Embryonic facial prominence (tissue), 1 donor: ENCODE measurements at regions not wholly inside any gene's neighbourhood (a gene's known extent, or its start where the extent isn't known, plus 50 kb on each side); places are given as distances from the start of the nearest gene placed in this dataset.

Experiments used
- DNase-seq: peaks from one replicate; pipeline ENCODE4 v3.0.0-alpha.2; 2016; ENCODE audit errors: extremely low spot score

DNA sequence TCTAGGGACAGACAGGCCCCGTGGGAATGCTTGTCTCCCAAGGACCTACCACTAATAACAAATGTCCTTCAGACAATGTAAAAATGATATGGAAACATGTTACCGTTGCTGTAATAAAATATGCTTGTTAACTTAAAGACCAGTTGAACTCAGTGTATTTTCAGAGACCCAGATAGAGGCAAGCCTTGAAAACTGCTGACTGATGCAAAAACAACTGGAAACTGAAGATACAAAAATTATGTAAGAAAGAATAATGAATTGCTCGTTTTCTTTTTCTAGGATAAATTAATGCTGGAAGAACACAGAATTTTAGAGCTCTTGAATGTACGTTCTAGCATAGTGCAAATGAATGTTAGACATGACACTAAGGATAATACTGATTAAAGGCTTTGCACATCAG, 311.5 kb upstream of the MAN1A1 start:
- DNase-seq: no peak

DNA sequence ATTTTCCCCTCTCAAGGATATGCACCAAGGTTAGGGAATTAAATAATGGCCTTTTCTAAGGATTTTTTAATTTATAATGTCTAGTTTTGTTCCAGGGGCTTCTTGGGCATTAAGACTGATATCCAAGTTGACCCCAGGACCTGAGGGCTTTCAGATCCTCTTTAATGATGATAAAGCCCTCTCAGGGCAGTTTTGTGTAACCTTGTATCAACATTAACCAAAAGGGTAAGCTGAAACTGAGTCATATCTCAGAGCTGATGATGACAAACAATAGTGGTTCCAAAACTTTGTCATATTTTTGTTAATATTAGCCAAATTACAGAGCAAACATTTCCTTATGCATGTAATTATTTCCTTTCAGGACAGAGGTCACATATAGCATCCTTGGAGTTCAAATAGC, 309.4 kb upstream of the MAN1A1 start:
- no peak for DNase-seq

DNA sequence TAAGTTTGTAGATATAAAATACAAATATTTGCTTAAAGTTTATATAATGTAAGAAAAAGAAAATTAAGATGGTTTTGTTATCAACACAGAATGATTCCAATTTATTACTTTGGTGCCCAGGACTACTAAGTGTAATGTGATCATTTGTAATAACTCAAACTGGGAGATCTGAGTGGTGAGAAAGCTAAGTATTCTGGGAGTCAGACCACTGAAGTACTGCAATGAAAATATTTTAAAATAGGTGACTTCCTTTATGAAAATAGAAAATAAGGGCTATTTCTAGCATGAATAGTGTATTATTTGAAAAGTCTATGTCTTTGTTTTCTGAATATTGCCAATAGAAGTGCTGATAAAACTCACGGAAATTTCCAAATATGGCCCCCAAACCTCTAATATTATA, 305.6 kb upstream of the MAN1A1 start:
- no peak for DNase-seq

DNA sequence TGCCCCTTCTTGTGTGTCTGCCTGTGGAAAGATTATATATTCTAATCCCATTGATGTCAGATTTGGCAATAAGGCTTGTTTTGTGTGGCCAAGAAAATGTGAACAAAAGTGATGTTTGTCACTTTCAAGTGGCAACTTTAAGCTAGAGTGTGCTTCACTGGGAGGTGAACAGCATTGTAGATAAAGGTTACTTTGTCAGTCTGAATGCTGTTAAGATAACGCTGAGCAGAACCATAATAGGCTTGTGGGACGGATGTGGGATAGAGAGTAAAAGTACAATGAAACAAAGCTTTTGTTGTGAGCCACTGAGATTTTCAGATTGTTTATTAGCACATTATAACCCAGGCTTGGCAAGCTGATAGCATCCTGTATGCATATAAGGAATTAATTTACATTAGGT, 303.8 kb upstream of the MAN1A1 start:
- DNase-seq: no peak

DNA sequence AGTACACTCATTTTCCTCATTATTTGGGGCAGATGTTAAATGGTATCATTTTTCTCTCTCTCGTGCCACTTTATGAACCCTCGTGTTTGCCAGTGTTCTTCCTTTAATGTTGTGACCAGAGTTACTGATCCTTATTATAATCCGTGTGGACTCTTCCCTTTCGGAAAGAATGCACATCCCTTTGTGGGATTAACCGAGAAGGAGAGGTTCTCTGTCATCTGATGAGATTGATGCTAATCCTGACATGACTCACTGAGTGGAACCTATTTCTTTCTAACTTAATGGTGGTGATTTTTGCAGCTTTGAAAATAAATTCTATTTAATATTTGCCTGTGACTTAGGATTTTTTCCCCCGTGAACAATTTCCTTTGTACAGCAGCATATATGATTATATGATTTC, 300.0 kb upstream of the MAN1A1 start:
- DNase-seq: no peak

DNA sequence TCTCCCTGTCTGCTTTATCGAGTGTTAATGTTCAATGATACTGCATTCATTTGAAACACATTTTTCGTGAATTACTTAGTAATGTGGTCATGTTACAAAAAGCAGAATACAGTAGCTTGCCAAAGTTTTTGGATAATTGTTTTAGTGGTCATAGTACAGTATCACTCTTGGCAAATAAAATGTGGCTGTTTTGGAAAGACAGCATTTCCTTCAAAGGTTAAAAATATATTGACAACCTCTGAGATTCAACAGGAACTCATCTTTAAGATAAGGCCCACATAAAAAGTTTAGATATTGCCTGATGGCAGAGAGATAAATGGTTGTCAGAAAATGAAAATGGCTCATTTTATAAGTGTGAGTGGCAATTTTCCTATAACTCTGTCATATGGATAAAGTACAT, 297.7 kb upstream of the MAN1A1 start:
- DNase-seq: no peak

DNA sequence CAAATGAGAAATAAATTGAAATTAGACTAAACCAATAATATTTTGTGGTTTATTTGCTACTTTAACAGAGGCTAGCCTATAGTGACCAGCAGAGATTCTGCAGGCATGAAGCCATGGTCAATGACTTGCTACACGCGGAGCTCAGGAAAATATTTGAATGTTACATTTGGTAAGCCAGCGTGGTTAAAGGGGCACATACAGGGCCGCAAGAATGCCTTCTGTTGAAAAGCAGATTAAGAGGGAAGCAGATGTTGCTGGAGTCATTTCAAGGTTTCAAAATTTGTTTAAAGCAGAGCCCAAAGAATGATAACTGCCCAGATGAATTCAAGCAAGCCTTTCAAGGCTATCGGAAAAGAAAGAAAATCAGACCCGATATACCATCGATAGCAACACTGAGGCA, 294.3 kb upstream of the MAN1A1 start:
- DNase-seq: no peak

DNA sequence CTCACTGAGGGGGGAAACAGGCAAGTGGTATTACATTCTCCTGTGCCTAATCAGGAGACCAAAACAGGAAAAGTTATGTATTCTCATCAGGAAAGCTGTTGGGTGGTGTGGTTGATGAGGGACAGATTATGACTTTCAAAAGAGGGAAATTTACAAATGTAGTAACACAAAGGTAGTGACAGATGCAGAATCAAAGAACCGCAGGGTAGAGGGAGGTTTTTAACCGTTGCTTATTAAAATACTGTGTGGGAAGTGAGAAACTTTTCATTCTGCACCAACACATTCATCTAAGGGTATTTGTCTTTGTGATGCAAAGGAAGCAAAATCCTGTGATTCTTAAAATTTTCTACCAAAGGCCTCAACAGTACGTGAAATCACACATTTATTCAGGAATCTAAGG, 288.2 kb upstream of the MAN1A1 start:
- no peak for DNase-seq

DNA sequence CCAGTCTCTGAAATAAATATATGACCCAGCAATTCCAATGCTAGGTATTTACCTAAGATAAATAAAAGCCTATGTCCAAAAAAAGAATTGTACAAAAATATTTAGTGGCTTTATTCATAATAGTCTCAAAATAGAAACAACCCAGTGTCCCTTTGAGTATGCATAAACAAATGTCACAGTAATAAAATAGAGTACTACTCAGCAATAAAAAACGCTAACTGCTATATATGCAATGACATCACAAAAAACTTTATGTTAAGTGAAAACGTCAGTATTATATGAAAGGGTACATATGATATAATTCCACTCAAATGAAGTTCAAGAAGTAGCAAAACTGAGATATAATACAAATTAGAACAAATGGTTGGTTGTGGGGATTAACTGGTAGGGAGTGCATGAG, 286.5 kb upstream of the MAN1A1 start:
- no peak for DNase-seq

DNA sequence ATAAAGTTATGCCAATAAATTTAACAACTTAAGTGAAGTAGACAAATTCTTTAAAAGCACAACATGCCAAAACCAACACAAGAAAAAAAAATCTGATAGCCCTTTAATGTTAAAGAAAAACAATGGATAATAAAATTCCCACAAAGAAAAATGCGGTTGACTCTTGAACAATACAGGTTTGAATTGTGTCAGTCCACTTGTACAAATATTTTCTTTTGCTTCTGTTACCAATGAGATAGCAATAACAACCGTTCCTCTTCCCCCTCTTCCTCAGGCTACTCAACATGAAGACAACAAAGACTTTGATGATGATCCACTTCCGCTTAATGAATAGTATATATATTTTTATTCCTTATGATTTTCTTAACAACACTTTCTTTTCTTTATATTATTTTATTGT, 283.9 kb upstream of the MAN1A1 start:
- no peak for DNase-seq

DNA sequence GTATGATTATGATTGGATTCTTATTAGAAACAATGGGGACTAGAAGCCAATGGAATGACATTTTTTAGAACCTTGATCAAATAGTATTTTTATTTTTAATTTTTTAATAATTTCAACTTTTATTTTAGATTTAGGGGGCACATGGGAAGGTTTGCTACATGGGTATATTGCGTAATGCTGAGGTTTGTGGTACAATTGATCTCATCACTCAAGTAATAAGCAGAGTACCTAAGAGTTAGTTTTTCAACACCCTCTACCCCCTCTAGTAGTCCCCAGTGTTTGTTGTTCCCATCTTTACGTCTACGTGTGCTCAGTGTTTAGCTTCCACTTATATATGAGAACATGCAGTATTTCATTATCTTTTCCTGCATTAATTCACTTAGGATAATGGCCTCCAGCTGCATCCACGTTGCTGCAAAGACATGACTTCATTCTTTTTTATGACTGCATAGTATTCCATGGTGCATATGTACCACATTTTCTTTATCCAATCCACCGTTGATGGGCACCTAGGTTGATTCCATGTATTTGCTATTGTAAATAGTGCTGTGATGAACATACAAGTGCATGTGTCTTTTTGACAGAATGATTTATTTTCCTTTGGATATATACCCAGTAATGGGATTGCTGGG, 281.1 kb upstream of the MAN1A1 start:
- DNase-seq: no peak

DNA sequence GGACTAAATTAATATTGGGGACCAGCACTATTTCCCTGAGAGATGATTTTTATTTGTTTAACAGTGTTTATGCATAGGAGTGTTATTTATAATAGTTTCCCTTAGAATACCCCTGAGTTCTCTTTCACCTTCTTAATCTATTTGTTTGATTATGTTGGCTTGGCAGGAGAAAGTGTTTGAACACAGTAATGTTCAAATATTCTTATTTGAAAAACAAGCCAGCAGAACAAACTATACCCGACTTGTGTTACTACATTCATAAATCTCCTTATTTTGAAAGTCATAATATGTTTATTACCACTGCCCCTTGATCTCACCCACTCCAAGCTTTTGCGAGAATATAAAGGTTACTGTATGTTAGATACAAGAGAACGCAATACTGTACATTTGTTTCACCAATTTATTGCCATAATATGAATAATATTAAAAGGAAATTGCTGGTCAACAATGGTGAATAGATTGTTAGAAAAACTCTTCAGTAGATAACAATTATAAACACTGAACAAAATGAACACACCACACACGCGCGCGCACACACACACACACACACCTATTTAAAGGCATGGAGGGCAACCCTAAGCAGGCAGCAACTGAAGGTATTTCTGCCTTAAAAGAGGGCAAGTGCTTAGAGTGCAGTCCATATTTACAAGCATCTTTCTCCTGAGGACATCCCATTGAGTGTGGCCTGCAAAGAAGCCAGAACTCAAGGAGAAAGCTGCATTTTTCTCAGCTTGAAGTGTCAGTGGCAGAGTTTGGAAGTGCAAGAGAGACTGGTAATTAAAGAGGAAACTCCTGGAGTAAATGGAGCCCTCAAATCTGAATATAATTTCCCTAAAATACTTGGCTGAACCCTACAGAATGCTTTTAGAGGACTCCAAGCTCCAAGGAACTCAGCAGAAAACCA, 279.4 kb upstream of the MAN1A1 start:
- DNase-seq: no peak

DNA sequence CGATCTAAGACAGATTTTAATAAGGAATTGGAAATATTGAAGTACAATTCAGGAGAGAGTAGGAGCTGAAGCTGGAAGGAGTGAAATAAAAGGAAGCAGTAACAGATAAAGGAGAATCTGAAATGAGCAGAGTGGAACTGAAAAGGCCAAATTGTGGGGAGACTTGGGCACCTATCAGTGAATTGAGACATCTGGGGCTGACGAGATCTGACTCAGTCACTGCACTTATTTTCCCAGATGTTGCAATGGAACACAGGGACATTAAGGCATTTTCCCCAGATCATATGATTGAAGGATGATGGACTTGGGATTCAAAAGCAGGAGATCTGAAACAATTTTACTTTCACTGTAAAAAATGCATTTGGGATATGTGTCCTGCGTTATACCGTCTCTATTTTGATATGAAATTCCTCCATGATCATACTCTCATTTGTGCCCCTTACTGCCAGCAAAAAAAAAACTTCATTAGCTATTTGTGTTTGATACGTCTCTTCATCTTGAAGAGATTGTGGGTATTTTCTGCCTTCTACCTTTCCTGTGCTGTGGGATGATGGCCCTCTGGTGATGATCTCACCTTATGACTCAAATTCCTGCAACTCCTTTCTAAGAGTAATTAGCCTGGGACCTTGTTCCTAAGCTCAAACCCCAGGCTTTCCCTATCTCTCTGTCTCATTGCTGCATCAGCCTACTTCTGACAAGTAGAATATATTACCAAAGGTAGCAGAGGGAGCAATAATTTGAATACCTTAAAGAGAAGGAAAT, 278.5 kb upstream of the MAN1A1 start:
- no peak for DNase-seq

DNA sequence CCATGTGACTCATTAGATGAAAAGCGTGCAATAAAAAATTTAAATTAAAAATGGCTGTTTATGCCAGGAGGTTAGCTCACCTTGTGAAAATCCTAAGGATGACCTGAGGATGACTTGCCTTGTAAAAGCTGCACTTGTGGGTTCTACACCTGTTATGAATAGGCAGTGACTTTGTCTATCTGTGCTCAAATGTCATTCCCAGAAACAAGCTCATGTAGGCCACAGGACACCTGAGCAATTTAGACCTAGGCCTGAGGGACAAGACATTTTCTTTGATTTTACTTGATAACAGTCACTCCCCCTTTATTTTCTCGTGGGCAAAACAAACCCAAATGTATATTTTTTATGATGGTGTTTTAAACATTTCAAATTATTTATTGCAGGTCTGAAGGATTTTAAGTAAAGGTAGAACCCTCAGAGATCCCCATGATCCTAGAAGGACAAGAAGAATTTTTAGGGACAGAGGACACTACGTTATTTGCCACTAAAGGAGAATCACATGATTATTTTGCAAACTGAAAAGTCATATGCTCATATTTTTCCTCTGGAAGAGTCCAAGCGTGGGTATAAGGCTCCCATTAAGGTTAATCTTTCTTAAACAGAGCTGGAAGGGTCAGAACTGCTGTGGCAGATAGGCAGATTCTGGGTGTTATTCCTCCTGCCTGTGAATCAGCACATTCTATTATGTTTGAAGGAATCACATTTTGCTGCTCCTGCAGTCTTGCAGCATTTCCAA, 277.5 kb upstream of the MAN1A1 start:
- no peak for DNase-seq

DNA sequence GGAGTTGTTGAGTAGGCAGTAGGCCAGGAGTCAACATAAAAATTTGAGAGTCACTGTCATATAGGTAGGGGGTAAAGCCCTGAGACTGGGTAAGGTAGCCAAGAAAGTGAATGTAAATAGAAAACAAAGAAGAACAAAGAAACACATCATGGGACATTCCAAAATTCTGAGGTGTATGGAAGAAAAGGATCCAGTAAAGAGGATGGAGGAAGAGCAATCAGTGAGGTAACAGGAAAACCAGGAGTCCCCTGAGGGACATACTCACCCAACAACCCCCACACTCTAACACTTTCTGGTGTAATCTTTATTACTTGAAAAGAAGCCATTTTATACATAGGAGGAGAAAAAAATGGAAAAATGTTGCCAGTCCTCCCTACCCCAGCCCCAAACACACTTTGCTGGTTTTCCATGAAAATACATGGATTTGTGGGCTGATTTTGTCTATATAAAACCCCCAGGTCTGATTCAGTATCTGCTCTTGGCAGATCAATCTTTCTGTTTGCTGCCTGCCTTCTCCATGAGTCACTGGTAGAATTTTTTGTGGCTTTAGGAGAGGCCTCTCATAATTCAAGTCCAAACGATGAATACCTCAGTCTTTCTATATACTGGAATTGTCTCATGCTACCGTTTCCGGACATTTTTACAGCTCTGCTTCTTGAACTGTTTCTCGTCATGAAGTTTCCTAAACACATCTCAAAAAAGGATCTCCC, 271.4 kb upstream of the MAN1A1 start:
- DNase-seq: no peak

DNA sequence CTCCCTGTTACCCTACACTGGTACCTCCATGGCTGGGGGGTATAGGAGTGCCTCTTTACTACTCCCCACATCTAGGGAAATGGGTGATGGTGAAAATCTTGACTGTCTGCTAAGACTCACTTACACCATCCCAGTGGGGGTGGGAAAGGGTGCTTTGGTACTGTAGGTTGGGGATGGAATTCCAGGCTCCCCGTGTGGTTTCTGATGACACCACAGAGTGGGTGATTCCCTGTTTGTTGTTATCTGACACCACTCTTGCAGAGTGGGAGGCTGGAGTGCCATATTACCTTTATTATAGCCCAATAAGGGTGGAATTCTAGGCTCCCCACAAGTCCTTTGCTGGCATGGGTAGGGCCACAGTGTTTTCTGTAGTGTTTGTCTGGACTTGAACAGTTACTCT, 264.6 kb upstream of the MAN1A1 start:
- DNase-seq: no peak

DNA sequence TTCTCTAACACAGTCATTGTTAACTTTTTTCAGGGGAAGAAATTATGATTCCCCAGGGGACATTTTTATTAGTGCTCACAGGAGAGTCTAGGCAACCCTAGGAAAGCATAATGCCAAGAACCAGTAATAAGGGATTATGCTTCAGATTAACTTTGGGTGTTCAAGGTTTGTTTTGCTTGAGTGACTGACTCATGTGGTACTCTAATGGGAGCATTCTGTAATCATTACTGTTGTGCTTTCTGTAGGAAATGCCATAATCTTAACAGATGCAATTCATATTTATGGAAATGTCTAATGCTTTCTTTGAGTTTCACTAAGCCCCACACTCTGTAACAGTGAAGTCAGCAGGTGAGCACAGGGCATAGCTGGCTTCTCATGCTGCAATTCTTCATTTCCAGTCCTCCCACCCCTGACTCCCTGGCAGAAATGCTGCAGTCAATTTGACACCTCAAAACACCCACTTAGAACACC, 263.4 kb upstream of the MAN1A1 start:
- no peak for DNase-seq

DNA sequence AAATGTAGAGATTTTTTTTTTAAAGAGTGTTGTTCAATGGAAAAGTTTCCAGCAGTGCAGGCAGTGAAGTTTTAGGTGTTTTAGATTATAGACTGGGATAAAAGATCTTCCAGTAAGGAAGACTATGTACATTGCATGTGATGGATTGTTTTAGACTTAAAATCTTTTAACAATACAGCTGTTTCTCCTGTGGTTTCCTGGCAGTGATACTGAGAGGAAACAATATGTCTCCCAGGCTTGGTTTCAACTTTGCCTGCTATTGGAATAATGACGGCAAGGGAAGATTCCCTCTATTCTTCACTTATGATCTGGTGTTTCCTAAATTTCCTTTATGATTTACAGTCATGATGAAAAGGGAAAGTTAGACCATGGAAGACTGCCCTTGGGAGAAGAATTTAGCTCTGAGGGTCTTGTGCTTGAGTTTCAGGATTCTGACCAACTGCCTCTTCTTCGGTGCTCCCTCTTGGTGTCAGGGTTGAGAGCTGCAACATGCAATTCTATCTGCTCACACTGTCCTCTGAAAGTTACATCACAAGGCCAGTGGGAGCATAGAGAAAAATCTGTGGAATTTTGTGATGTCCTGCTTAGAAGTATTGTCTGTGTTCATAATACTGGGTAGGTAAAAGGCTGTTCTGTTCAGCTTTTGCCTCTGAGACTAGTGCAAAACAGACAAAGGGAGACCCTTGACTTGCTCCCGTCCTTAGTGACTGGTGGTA, 262.8 kb upstream of the MAN1A1 start:
- no peak for DNase-seq

DNA sequence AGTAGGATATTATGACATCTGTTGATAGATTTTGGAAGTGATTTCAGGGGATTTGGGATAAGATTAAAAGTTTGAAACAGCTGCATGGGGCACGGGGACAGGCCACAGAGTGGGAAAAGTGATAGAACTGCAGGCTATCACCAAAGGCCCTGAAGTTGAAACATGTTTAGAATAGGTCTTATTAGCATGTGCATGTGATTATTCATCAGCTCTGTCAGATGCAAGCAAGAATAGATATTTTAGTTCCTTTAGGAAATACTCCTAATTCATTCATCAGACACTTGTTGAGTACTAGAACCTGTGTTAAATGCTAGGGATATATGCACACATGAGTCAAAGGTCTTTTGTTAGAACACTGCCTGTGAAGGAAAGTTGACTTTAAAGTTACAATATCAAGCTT, 261.2 kb upstream of the MAN1A1 start:
- DNase-seq: no peak

DNA sequence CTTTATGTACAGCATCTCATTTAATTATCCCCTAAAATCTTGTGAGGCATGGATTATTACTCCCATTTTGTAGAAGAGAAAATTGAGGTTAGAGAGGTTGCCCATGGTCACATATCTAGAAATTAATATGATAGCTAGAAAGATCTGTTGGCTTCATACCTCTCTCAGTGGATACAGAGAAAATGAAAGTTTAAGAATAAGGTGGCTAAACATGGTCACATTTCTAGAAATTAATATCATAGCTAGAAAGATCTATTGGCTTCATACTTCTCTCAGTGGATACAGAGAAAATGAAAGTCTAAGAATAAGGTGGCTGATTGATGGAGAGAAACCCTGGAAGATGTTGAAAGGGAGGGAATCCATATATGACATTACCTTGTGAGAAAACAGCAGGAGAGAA, 260.7 kb upstream of the MAN1A1 start:
- DNase-seq: no peak

DNA sequence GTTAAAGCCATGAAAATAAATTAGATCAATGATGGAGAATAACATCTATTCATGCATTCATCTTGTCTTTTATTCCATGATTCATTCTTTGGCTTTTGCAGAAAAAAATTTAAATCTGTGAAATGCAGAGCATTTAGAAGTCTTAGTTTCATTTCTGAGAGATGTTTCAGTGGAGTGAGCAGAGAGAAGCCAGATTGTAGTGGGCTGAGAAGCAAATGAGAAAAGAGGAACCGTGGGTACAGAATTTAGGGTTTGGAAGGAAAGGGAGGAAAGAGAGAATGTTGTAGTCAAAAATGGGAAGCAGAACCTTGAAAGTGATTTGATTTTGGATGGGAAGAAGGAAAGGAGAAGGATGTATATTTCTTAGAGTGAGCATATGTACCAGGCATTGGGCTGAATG, 260.3 kb upstream of the MAN1A1 start:
- no peak for DNase-seq
